GM21390 (cell line): ENCODE measurements at regions not wholly inside any gene's neighbourhood (a gene's known extent, or its start where the extent isn't known, plus 50 kb on each side); places are given as distances from the start of the nearest gene placed in this dataset.

Experiments
- ATAC-seq: cut with Tn5 transposase; IDR thresholded peaks from one replicate; pipeline ENCODE4 v1.9.1; 2021; ENCODE audit not compliant: unreplicated experiment

DNA sequence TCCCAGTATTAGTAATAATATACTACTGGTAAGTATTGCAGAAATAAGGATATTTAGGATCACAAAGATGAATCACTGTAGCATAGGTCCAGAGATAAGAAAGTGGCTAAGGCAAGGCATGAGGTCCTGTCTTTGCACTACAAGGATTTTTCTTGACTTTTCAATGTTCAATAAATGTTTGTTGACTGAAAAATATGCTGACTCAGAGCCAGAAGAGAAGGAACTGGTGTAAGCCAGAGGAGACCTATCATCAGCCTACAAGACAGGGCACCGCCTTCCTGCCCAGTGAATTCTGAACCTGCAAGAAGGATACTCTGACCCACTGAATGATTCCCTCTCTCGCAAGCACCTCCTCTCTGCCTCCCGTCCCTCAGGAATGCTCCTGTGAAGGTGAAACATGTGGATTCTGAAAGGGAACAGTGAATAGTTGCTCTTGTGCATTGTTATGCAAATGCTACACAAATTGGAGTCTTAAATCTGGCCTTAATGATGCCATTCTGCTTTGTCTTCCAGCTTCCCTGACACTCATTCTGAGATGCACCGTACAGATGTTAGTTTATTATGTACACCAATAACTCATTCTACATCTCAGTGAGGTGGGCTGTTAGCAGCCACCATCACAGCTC, 540.0 kb downstream of the OMA1 start:
- no peak for ATAC-seq

DNA sequence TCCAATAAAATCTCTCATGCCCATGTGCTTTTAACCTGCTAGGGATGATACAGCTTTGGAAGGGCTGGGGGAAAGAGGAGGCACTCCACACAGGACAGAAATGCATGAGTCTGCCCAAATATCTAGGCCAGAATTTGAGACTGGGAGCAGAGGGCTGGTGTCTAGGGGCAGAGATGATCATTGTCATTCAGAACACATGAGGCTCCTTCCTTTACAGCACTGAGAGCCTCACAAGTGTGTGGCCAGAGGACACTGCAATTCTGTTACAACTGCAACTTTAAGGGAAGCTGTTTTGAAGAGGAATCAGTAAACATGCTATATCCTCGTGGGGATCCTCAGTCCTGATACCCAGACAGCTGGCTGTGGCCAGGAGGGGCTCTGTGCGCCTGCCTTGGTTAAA, 541.3 kb downstream of the OMA1 start:
- ATAC-seq = no peak

GRCh38 chr1:58003988-58004387, 542.5 kb downstream of the OMA1 start:
- no peak for ATAC-seq

DNA sequence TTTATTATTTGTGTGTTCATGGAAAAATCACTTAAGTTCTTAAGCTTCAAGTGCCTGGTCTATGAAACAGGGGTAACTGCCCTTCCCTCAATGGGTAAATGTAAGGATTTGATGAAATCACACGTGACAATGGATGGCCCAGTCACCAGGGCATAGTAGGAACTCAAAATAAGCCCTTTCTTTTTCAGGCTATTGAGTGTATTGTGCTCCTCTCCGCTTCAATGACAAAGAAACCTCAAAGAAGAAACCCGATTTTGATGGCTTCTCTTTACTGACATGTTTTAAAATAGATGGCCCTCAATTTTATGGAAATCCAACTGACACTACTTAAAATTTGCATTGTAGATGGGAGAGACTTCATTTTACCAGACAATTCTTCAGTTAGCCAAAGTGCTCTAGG, 543.5 kb downstream of the OMA1 start:
- ATAC-seq = no peak

DNA sequence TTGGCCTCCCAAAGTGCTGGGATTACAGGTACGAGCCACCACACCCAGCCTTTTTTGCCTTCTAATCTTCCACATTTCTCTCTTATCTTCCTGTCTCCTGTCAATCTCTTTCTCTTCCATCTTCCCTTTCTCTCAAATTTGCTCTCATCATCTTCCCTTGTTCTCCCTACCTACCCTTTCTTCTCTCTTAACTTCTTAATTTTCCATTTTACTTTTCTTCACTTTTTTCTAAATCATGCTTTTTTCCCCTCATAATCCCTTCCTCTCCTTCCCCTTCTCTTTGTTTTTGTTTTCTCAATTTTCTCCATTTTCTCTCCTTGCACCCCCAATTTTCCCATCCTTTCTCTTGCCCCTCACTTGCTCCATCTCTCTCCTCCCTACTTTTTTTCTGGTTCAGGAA, 545.7 kb downstream of the OMA1 start:
- ATAC-seq = no peak

DNA sequence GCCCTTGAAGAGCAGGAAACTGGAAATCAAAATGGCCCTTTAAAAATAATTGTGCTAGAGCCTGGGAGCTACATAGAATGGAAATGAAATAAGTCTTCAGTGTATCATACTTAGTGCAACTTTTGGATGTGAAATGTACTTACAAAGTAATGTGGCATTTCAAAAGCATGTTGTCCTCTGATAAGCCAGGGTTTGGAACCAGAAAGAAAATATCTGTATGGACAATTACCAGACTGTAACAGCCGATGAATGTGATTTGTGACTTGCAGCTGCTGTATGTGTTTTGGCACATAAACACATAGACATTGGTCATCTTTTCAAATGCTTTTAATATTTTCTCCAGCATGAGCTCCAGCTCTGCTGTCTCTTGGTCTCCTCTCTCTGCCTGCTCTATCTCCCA, 546.4 kb downstream of the OMA1 start:
- ATAC-seq = no peak

DNA sequence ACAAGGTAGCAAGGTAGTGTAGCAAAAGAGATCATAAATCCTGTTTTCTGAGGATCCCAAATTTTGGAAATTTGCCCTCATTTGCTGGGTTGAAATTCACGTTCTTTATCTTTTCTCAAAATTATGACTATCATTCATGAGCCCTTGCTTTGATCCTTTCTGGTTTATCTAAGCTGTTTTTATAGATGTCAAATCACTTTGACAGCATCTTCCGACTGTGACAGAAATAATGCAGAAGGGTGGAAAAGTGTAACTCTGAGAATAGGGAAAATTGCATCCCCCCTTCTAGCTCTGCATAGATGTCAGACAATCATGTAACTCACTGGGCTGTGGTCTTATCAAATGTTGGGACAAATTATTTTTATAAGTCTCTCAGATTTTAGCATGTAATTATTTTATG, 550.1 kb downstream of the OMA1 start:
- ATAC-seq = no peak

DNA sequence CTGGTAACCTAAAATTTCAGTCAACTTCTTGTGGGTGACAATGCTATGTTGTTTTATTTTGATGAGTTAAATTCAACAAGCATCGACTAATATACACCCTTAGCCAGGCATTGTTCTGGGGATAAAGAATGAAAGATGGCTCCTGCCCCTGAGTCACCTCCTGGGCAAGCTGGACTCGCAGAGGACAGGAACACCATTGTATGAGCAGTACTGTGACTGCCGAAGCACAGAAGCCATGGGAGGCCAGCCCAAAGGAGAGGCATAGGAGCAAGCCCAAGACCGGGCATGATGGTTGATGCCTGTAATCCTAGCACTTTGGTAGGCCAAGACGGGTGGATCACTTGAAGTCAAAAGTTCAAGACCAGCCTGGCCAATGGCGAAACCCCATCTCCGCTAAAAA, 555.2 kb downstream of the OMA1 start:
- ATAC-seq = no peak

GRCh38 chr1:57989877-57990276, 556.6 kb downstream of the OMA1 start:
- no peak for ATAC-seq

DNA sequence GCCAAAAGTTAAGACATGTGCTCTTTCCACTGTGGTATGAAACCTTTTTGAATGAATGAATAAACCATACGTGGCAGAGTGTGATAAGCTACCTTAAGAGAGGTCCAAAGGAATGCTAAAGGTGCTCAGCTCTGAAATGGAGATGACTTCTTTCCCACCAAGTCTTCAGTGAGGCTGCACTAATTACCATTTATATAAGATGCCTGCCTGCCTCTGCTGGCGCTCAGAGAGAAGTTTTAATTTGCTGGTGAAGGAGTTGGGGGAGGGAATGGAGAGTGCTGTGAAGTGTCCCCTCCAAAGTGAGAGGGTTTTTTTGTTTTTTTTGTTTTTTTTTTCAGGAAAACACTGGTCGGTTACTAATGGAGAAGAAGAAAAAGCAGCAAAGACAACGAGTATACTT, 559.0 kb downstream of the OMA1 start:
- no peak for ATAC-seq

DNA sequence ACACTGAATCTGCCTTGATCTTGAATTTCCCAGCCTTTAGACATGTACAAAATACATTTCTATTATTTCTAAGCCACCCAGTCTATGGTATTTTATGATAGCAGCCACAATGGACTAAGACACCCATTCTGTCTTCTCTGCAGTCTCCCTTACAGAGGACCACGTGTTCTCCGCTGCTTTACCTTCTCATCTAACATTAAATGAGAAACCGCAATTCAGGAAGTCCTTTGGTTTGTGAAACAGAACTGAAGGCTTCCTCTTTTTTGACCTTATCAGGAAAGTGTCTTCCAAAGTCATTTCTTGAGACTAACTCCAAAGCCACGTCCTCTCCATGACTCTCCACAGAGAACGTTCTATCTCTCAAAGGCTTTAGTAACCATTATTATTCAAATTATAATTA, 560.1 kb downstream of the OMA1 start:
- ATAC-seq = peak; percentile 76

GRCh38 chr1:57984277-57984676, 560.4 kb upstream of the DAB1 start:
- no peak for ATAC-seq

- ATAC-seq = no peak
These were observed 559.6 kb upstream of the DAB1 start for GRCh38 chr1:57983441-57983840.

GRCh38 chr1:57982852-57983251, 559.0 kb upstream of the DAB1 start:
- no peak for ATAC-seq

DNA sequence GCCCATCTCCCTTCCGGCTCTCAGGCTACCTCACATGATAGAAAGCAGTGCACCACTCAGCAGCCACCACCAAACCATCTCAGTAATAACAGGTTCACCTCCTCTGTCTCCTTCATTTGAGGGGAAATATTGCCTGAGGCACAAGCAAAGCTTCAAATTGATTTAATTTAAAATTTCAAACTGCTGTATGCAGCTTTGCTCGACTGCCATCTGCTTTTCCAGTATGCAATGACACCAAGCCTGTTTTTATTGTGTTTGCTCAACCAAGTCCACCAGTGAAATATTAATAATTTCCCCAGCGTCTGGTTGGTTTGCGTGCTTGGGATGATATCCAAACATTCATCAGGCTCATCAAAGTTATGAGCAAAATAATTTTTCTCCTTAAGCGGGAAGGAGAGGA, 552.4 kb upstream of the DAB1 start:
- no peak for ATAC-seq

DNA sequence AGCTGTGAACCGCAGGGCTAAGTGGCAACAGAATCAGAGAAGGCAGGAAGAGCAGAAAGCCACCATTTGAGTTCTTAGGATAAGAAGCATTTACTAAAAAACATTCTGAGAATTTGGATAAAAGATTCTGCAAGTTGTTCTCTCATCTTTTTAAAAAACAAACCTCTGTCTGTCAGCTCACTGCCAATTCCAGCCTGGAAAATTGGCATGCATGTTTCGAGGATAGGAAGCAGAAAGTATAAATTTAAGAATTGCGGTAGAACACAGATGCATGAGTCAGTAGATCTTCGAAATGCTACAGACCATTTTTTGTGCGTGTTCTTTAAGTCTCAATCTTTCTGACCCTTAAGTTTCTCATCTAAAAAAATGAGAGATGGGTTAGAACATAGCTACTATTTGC, 544.5 kb upstream of the DAB1 start:
- ATAC-seq = no peak

- no peak for ATAC-seq
These were observed 543.0 kb upstream of the DAB1 start for GRCh38 chr1:57966751-57967406.

- ATAC-seq = no peak
These were observed 542.5 kb upstream of the DAB1 start for GRCh38 chr1:57966340-57966739.

GRCh38 chr1:57963581-57963980, 539.7 kb upstream of the DAB1 start:
- ATAC-seq = no peak

- ATAC-seq = no peak
These were observed 535.8 kb upstream of the DAB1 start for GRCh38 chr1:57959531-57960241.

DNA sequence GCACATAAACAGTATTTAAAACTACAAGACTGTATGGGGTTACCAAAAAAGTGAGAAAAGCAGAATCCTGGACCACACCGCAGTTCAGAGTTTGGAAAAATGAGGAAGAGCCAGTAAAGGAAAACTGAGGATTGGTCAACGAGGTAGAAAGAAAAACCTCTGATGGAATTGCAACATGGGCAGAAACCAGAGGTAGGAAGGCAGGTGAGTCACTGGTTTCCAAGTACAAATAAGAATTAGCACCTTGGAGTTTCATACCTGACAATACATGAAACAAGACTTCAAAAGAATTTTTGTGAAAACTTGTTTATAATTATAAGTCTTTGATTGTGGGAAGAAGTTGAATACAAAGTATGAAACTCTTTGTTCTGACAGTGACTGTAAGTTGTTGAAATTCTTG, 533.7 kb upstream of the DAB1 start:
- no peak for ATAC-seq

- no peak for ATAC-seq
These were observed 527.5 kb upstream of the DAB1 start for GRCh38 chr1:57951390-57951789.

- no peak for ATAC-seq
These were observed 525.3 kb upstream of the DAB1 start for GRCh38 chr1:57949168-57949567.
